Iris pigment epithelial cell (primary cell): ENCODE measurements at regions not wholly inside any gene's neighbourhood (a gene's known extent, or its start where the extent isn't known, plus 50 kb on each side); places are given as distances from the start of the nearest gene placed in this dataset.

Source experiments
- DNase-seq: peaks from one replicate; pipeline ENCODE4 v3.0.0-alpha.2; 2011; ENCODE audit warnings: low read depth

DNA sequence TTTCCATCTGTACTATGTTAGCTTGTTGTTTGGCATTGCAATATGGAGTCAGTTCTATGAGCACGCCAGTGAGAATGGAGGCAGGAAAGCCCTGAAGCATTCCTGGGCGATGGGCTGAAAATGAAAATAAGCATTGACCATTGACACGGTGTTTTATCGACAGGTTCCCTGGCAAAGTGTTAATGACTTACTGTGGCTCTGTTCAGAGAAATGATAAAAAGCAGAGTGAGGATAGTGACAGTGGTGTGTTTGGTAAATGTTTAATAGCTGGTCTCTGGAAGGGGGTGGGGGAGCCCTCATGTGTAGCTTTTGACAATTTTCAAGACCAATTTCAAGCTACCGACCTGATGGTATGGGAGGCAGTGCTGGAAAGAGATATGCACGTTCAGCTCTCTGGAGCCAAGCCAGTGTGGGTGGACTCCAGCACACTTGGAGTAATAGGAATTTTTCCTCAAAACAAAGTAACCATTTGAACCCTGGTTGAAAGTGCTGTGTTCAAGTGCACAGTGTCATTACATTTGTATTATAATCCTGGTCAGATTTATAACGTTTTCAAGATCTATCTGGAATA lies 341.7 kb upstream of the ROBO2 start:
- no peak for DNase-seq

DNA sequence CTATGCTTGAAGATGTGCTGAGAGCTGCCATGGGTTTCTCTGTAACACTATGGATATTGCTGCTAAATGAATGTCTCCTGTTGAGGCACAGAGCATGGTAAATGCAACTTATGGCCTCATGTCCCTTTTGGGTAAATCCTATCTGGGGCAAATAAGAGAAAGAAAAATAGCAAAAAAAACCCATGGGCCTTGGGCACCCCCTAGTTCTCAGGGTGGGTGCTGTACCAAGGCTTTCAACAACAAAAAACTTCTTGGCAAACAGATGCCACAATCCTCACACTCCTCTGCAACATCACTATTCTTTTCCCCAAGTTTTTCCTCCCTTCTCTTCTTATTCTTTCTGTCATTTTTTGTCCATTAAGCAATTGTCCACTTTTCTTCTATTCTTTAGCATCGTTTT lies 340.1 kb upstream of the ROBO2 start:
- DNase-seq = no peak

DNA sequence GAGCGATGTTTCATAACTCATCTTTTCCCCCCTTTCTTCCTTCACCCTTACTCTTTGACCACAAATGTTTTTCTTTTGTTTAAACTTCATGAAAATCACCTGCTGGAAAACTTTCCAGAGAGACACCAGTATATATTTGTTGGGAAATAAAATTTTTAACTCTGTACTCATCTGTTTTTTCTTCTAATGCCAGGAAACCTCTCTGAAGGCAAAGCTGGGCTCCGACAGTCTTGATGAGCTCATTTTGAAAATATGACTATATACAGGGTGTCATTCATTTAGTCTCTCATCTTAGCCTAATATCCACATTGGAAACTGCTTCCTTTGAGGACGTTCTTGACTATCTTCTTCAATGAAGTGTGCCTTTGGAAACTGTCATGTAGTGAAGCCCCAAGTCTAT lies 339.6 kb upstream of the ROBO2 start:
- peak; percentile 50 for DNase-seq

DNA sequence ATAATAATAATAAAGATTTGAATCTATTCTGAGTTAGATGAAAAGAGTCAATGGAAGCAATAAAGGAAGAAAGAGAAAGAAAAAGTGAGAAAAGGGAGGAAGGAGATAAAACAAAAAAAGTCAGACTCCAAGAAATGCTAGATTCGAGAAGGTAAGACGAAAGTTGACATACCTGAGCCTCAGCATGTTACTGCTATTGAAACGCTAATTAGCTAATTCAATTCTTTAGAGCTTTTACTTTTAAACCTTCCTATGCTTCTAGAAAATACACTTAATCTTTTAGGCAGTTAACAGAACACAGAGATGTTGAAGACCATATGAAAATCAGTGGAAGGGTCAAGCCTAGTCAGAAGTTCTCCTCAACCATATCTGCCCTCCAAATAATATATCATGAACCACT lies 337.2 kb upstream of the ROBO2 start:
- DNase-seq = no peak

DNA sequence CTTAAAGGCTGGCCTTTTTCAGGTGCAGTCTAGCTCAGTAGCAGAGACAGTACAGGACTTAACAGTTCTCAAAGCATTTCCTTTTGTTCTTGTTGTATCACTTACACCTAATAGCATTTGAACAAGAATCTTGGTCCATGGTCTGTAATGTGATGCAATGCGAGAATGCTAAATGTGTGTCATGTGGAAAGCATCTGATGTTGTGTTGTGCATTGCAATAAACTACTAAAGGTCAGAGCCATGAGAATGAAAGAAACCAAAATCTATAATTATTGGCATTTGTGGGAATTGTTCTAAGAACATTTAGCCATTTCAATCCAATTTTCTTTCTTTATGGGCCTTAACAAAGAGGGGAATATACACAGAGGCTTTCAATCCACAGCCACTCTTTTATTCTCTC lies 324.5 kb upstream of the ROBO2 start:
- peak; percentile 66 for DNase-seq

DNA sequence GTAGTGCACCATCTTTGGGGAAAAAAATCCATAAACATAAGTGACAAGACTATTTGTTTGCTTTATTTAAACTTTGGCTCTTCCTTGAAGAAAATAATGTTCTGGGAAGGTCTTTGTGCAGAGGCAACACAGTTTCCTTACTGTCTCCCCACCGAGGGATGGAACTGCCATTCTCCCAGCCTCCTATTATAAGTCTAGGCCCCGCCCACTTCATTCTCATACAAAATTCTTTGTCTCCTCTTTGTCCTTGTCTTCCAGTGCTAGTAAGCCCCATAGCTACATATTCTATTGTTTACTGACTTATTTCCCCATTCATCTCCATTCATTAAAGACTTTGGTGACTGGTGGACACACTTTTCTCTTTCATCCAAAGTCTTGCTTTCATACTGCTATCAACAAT lies 316.5 kb upstream of the ROBO2 start:
- no peak for DNase-seq

DNA sequence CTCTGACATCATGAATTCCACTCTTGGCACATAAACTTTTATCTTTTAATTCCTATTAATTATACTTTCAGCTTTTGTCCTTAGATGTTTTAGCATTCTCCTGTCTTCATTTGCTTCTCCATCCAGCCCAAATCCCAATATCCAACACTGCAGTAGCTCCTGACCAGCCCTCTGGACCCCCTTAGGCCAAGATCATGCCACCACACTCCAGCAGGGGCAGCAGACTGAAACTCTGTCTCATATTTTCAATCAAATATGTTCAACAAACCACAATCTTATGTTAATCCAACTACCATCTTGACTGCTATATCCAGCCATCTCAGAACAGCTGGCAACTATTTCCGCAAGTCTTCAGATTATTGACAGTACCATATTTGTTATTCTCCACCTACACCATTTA lies 315.8 kb upstream of the ROBO2 start:
- no peak for DNase-seq

DNA sequence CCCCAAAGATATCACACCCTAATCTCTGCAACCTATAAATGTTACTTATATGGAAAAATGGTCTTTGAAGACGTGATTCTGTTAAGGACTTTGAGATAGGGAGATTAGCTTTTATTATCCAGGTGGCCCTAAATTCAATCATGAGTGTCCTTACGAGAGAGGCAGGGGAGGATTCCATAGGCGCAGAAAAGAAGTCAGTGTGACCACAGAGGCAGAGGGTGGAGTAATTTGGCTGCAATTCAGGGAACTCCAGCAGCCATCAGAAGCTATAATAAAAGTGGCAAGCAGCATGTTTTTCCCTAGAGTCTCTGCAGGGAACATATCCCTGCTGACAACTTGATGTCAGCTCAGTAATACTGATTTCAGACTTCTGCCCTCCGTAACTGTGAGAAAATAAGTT lies 315.2 kb upstream of the ROBO2 start:
- DNase-seq = no peak

DNA sequence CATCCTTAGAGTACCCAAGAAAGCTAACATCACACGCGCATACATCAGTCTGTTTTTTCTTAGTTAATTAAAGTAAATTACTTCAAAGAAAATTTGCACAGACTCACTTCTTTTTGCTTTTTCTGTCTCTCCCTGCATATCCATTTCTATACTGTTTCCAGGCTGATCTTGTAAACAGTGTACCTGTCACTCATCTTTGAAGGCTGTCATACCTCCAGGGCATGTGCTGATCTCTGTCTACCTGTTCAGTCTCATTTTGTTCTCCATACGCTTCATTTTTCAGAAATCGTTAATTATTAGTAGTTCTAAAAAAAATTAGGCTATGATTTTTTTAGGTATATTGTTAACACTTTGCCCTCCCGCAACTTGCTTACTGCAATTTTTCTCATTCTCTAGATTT lies 313.9 kb upstream of the ROBO2 start:
- DNase-seq = no peak

DNA sequence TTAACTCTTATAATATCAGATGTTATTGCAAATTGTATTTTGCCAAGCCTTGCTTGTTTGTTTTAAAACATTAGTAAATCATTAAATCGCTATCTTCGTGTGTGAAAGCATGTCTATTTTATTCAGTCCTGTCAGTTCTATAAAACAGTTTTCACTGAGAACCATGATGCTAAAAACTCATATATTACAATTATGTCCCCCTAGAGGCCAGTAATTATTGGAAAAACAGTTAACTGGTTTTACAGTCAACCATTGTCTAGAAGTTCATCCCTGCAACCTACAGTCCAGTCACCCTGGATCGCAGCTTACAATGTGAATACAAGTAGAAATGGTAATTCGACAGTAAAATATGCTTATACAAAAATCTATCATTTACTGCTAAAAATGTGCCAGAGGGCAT lies 311.5 kb upstream of the ROBO2 start:
- no peak for DNase-seq

DNA sequence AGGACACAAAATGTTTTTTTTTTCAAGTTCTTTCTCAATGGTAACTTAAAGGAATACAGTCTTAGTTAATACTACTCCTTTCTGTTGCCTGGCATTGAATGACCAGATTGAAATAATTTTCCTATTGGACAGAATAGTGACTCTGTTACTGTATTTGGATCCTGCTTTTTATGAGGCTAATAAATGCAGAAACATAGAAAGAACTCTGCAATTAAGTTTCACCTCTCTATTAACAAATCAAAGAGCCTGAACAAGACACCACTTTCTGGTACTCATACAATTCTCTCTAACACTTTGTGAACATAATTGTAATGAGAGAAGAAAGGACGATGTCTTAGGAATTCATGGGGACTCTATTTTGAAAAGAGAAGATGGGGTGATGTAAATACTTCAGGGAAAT lies 308.4 kb upstream of the ROBO2 start:
- DNase-seq = no peak

DNA sequence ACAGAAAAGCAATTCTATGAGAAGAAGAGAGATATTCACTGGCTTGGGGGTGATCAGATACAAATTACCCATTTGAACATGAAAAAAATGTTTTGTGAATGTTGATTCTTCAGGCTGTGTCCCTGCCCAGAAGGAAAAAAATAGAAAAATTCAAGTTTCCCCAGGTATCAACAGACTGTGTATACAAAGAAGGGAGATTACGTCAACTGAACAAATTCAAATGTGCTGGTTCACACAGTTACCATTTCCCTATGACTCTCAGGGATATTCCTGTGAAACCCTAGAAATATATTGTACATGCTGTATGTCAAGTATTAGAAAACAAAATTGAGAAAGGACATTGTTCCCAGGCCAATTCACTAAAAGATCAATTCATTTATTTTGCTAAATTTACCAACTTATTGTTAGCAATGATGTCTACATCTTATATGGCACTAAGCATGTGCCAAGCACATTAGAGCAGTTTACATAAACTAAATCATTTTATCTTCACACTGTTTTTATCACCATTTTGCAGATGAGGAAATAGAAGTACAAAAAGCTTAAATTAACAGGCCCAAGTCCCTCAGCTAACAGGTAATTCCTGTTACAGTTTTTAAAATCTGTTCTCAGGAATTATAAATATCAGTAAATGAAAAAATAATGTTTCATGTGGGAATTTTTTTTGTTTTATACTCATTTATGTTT lies 306.7 kb upstream of the ROBO2 start:
- no peak for DNase-seq

DNA sequence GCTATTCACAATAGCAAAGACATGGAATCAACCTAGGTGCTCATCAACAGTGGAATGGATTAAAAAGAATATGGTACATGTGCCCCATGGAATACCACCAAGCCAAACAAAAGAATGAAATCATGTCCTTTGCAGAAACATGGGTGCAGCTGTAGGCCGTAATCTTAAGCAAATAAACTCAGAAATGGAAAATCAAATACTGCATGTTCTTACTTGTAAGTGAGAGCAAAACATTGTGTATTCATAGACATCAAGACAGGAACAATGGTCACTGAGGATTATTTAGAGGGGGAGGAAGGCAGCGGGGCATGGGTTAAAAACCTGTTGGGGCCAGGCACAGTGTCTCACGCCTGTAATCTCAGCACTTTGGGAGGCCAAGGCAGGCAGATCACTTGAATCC lies 304.7 kb upstream of the ROBO2 start:
- no peak for DNase-seq

DNA sequence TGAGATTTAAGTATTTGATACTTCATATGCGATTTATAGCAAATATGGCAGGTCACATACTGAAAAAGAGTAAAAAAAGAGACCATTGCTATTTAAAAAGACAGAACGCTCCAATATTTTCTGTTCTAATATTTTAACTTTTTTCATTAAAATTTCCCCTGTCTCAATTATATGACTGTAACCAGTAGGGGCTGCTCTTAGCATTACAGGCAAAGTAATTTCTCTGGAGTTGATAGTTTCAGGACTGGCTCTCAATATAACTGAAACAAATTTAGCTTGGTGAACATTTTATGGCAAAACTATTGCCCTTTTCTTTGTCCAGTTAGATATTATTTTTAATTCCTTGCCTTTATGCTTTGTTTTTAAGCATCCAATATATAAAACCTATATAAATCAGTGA lies 286.3 kb upstream of the ROBO2 start:
- DNase-seq = peak; percentile 12

DNA sequence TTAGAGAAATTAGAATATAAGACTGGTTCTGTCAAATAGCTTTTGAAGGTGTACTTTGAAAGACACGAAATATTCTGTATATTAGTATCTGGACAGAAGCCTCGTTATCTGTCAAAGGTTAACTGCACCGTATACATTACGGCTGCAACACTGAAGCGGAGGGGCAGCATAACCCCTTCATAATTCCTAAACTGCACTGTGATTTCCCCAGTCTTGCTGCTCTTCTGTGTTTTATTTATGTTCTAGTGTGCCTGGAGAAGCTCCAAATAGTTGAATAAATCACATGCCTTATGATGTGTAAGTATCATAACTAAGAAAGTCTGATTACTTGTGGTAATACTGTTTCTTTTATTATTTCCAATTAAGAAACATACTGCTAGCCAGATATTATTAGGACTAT lies 285.7 kb upstream of the ROBO2 start:
- no peak for DNase-seq

DNA sequence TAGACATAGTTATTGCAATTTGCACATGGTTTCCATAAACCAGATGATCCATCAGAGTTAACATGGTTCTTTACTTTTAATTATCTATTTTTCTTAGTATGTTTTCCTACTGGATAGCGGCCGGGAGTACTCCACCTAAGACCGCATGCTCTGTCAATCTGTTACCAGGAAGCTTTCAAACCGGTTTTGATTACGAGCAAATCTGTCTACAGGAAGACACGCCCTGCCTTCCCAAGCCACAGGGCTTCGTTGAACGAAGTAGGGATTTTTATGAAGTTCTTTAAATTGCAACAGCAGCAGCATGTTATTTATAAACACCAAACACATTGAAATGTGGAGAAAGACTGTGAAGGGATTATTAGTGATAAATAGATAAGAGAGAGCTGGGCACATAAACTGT lies 283.3 kb upstream of the ROBO2 start:
- DNase-seq = peak; percentile 25

DNA sequence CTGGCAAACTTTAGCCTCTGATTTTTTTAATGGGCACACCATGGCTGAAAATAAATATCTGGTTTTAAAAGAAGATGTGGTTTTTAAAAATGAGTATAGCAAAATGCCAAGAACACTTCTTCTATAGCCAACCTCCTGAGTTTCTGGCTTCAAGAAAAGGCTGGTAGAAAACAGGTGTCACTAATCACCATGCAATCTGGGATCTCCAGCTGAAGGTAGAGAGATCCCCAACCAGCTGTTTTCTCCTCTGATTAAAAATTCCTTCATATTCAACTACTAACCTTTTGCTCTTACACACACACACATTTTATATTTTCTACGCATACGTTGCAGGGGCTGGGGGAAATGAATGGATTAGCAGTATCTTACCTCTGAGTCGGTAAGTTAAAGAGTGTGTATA lies 279.6 kb upstream of the ROBO2 start:
- DNase-seq = no peak

DNA sequence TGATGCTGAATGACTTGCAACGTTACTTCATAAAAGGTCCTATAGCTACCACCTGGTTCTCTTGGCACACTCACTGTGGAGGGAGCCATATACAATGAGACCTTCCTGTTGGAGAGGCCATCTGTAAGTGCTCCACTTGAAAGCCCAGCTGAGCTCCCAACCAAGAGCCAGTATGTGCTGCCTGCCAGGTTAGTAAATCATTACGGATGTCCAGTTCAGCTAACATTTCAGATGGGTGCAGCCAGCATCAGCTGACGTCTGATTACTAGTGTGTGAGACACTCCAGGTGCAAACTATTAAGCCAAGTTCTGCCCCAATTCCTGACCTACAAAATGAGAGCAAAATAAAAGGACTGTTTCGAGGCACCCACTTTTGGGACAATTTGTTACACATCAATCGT lies 274.4 kb upstream of the ROBO2 start:
- DNase-seq = no peak

DNA sequence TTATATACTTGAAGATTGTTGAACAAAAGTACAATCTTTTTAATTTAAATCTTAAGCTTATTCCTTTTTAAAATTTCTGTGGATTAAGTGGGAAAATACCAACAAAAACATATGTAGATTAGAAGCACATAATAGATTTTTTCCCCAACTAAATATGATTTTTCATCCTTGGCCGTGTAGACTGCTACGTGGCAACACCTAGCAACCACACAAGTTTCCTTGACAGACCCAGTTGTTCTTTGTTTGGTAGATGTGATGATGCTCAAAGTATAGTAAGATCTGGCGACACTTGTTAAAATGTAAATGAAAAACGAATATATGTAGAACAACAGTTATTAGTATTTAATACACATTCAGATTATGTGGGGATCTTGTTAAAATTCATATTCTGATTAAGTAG lies 271.0 kb upstream of the ROBO2 start:
- DNase-seq = no peak

DNA sequence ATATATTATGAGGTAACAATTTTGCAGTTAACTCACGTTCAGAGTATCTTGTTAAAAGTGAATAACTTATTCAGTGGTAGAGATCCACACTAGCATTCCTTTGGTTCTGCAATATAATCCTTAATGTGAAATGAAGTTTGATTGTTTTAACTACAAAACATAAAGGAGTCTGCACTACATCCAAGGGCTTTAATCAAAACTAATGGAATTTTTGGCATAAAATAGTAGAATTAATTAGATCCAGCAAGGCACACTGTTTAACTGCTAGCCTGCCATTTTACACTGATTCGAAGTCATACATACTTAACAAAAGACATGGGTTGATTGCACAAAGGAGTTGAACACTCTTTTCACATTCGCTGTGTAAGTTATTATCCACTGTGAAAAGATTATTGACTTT lies 263.0 kb upstream of the ROBO2 start:
- no peak for DNase-seq

DNA sequence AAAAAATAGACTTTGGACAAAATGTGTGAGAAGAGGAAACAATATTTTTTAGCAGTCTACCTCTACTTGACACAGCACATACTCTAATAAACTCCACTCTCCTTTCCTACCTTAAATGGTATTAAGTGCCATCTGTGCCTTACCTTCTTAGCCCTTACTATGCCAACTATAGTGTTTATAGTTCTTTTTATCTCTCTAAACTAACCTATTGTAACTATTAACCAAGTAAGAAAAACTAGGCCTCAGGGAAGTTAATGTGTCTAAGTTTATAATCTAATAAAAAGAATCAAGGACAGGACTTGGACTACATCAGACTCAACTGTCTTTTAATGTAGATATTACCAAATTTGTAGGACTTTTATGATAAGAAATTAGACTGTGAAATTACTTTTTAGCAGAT lies 251.7 kb upstream of the ROBO2 start:
- DNase-seq = no peak

DNA sequence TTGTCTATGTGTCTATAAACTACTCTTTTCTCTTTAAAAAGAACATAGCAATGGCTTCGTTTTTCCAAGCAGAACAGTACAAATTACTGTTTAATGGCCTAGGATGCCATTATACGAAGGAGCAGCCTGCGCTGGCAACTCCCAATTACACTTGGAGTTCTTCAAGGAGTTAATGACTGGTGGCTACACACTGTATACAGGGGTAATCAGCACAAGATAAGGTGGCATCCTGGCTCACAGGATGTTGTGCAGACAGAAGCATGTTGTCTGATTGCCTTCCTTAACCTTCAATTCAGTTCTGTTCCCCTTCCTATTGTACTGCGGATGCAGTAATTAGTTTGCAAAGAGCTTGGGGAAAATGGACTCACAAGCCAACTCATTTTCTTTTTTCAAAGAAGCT lies 250.7 kb upstream of the ROBO2 start:
- DNase-seq = no peak

DNA sequence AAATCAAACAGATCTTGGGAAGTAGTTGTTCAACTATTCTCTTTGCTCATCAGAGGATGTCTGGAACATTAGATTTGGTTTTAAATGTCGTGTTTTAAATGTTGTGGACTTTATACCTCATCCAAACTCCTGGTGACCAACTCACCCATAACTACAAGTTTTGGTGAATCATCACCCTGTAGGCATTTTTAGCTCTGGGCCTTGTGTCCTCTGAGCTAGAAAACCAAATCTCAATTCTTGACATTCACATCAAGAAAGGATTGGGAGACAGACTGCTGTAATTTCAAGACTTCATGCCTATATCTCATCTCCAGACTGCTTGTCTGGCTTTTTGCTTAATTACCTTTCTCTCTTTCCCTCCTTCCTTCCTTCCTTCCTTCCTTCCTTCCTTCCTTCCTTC lies 228.5 kb upstream of the ROBO2 start:
- no peak for DNase-seq

DNA sequence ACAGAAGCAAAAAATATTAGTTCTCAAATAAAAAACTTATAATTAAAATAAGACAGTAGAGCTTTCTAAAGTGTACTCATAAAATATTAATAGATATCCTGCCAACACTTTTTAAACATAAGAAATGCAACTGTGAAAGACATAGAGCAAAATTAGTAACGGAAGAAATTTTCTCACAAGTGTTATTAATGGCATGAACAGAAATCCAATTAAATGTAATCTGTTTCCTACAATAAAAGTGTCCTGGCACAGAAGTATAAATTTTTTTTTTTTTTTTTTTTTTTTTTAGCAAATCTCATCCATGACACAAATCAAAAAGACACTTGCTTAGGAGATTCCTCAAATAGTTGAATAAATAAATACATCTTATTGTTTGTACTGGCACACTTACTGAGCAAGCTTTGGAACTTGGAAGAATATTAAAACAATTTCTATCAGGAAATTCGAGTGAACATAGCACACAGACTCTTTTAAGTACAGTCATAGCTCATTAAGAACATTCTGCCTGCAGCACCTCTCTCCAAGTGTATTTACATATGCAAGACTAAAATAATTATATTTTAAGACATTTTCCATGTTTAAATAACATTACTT lies 227.2 kb upstream of the ROBO2 start:
- DNase-seq = no peak
